GM21825 (cell line): ENCODE measurements at regions not wholly inside any gene's neighbourhood (a gene's known extent, or its start where the extent isn't known, plus 50 kb on each side); places are given as distances from the start of the nearest gene placed in this dataset.

ENCODE experiments used
- ATAC-seq: cut with Tn5 transposase; IDR thresholded peaks from one replicate; pipeline ENCODE4 v1.9.1; 2021; ENCODE audit warnings: mild to moderate bottlenecking, moderate library complexity; ENCODE audit not compliant: unreplicated experiment

- no peak for ATAC-seq
These were observed 130.4 kb upstream of the PDE1C start for GRCh38 chr7:32200646-32201045.

GRCh38 chr7:32194537-32194936 lies 124.3 kb upstream of the PDE1C start:
- no peak for ATAC-seq

- ATAC-seq = no peak
These were observed 121.1 kb upstream of the PDE1C start for GRCh38 chr7:32191305-32191704.

GRCh38 chr7:32179567-32179966 lies 109.4 kb upstream of the PDE1C start:
- no peak for ATAC-seq

GRCh38 chr7:32178677-32179366 lies 108.6 kb upstream of the PDE1C start:
- no peak for ATAC-seq

- ATAC-seq = no peak
These were observed 107.0 kb upstream of the PDE1C start for GRCh38 chr7:32177232-32177631.

- ATAC-seq = no peak
These were observed 104.9 kb upstream of the PDE1C start for GRCh38 chr7:32175099-32175498.

GRCh38 chr7:32171248-32171647 lies 101.0 kb upstream of the PDE1C start:
- ATAC-seq = no peak

- ATAC-seq = no peak
These were observed 100.6 kb upstream of the PDE1C start for GRCh38 chr7:32170838-32171237.

- ATAC-seq = no peak
These were observed 99.0 kb upstream of the PDE1C start for GRCh38 chr7:32169228-32169627.

- no peak for ATAC-seq
These were observed 97.6 kb upstream of the PDE1C start for GRCh38 chr7:32167815-32168214.

- no peak for ATAC-seq
These were observed 97.0 kb upstream of the PDE1C start for GRCh38 chr7:32167256-32167655.

GRCh38 chr7:32164341-32164996 lies 94.3 kb upstream of the PDE1C start:
- ATAC-seq = no peak

- no peak for ATAC-seq
These were observed 93.7 kb upstream of the PDE1C start for GRCh38 chr7:32163896-32164295.

GRCh38 chr7:32163141-32163806 lies 93.1 kb upstream of the PDE1C start:
- no peak for ATAC-seq

GRCh38 chr7:32161708-32162107 lies 91.5 kb upstream of the PDE1C start:
- ATAC-seq = no peak

- ATAC-seq = no peak
These were observed 88.8 kb upstream of the PDE1C start for GRCh38 chr7:32158751-32159745.

GRCh38 chr7:32158076-32158475 lies 87.9 kb upstream of the PDE1C start:
- ATAC-seq = no peak

GRCh38 chr7:32155712-32156111 lies 85.5 kb upstream of the PDE1C start:
- ATAC-seq = no peak

- ATAC-seq = no peak
These were observed 84.6 kb upstream of the PDE1C start for GRCh38 chr7:32154797-32155196.

GRCh38 chr7:32153006-32153405 lies 82.8 kb upstream of the PDE1C start:
- ATAC-seq = no peak
